Caco-2 (cell line): ENCODE measurements at regions not wholly inside any gene's neighbourhood (a gene's known extent, or its start where the extent isn't known, plus 50 kb on each side); places are given as distances from the start of the nearest gene placed in this dataset.

Experiments
- BruUV-seq: library from RNA; stranded (reverse); fragments of 400-500 nt; replicated peaks from 2 replicates; lab custom pipeline; 2021; lab: Mats Ljungman, UMichigan
- CTCF ChIA-PET: fragments of 300-600 bp; sonication (Branson Sonifier 250); formaldehyde crosslinking; loops from one replicate; lab custom pipeline; 2022; ENCODE audit warnings: antibody characterized with exemption; lab: Charles Lee
- POLR2A ChIA-PET: fragments of 300-600 bp; sonication (Branson Sonifier 250); formaldehyde crosslinking; loops from one replicate; lab custom pipeline; 2022; ENCODE audit warnings: antibody characterized with exemption; lab: Charles Lee
- DNase-seq, 2 experiments: peaks; one replicate each; pipeline versions ENCODE4 v3.0.0 to v3.0.0-alpha.2; 2020 to 2022
- H3K27me3 ChIP-seq: replicated peaks from 2 replicates; pipeline ENCODE4 v1.6.0; 2011; ENCODE audit warnings: low read length; ENCODE audit not compliant: control insufficient read depth, insufficient read depth
- H3K36me3 ChIP-seq: 2 replicates; pipeline ENCODE4 v1.5.1; 2011; ENCODE audit warnings: low read length; ENCODE audit not compliant: control insufficient read depth, insufficient read depth
- H3K4me1 ChIP-seq: fragments of 250-450 bp; sonication (Bioruptor Pico); 2 replicates; pipeline ENCODE4 v1.5.1; 2020; ENCODE audit warnings: mild to moderate bottlenecking
- H3K4me3 ChIP-seq: 2 replicates; pipeline ENCODE4 v1.5.1; 2011; ENCODE audit warnings: low read depth, mild to moderate bottlenecking, control low read depth, low read length
- H3K9me3 ChIP-seq: fragments of 250-450 bp; sonication (Bioruptor Pico); 2 replicates; pipeline ENCODE4 v1.5.1; 2020; ENCODE audit warnings: mild to moderate bottlenecking, moderate library complexity
- H3K27ac Mint-ChIP-seq: one replicate; pipeline ENCODE4 v1.8.0; 2022; ENCODE audit warnings: mixed read lengths; ENCODE audit not compliant: unreplicated experiment
- H3K27me3 Mint-ChIP-seq: one replicate; pipeline ENCODE4 v1.8.0; 2022; ENCODE audit warnings: mixed read lengths; ENCODE audit not compliant: insufficient read depth, unreplicated experiment
- H3K36me3 Mint-ChIP-seq: one replicate; pipeline ENCODE4 v1.8.0; 2022; ENCODE audit warnings: mild to moderate bottlenecking, mixed read lengths; ENCODE audit not compliant: insufficient read depth, unreplicated experiment
- H3K4me1 Mint-ChIP-seq: one replicate; pipeline ENCODE4 v1.8.0; 2022; ENCODE audit warnings: low read depth, mixed read lengths; ENCODE audit not compliant: unreplicated experiment
- H3K4me3 Mint-ChIP-seq: one replicate; pipeline ENCODE4 v1.8.0; 2022; ENCODE audit warnings: mild to moderate bottlenecking, moderate library complexity, mixed read lengths; ENCODE audit not compliant: unreplicated experiment
- H3K9me3 Mint-ChIP-seq: one replicate; pipeline ENCODE4 v1.8.0; 2022; ENCODE audit warnings: mixed read lengths; ENCODE audit not compliant: unreplicated experiment
- intact Hi-C: fragments of 100-400 bp; cut with micrococcal nuclease; formaldehyde crosslinking; loops from one replicate; pipeline ENCODE4 v1.10.0; 2022; ENCODE audit not compliant: unreplicated experiment
- TF ChIP-seq, protein P1 (sequence below), 2 experiments: fragments of 200-600 bp in 1 of 2; IDR thresholded peaks; 1 replicate in 1 of 2; 2 replicates in 1 of 2; pipeline versions ENCODE4 v1.5.1 to v1.8.0; 2011 to 2022; ENCODE audit warnings: antibody characterized with exemption in 1 of 2, control low read depth in 1 of 2, inconsistent platforms in 1 of 2, low read depth in 1 of 2, low read length in 1 of 2, mild to moderate bottlenecking in 1 of 2, moderate library complexity in 1 of 2; ENCODE audit not compliant: insufficient read depth in 1 of 2, severe bottlenecking in 1 of 2, unreplicated experiment in 1 of 2

DNA sequence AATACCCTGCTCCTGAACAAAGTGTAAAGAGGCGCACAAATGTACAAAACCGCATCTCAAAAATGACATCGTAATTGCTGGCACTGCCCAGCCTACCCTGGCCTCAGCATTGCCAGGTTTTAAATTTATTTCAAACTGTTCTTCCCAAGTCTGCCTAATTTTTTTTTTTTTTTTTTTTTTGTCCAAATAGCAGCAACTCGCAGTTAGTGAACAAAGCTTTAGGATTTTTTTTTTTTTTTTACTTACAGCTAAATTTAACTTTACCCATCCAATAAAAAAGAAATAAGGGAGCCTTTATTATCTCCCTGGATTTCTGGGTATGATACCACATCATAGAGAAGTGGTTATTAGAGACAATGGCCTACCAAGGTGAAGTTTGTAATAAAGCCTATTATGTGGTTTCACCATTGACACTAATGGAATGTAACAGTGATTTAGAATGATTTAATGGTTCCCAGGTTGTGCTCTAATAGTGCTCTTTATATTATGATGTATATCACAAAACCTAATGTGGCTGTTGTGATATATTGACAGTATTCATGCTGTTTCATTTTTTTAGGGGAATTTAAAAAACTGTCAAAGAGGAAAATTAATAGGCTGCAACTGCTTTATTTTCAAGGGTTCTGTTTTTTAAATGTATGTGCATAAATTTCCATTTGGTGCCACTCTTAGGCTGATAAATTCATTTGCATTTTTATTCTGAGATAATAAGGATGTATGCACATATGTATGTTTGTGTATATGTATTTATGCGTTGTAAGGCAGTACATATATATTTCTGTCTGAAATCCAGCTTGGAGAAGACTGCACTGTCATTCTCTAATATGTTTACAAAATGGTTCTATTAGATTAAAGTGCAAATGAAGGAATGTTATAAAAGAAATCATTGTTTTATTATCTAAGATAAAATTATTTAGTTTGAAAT is 309.0 kb downstream of the TFEC start:
- Mint-ChIP-seq H3K27ac (no peak overlapping the region), H3K4me1 (no peaks in the 10 kb centered on the region), H3K4me3 (no peak overlapping the region), H3K9me3 (no peaks in the 10 kb centered on the region), H3K36me3 (no peaks in the 10 kb centered on the region), H3K27me3 (peaks cover 8% of the 10 kb centered on the region)
- DNase-seq = no peak
- TF ChIP-seq, protein P1, sequence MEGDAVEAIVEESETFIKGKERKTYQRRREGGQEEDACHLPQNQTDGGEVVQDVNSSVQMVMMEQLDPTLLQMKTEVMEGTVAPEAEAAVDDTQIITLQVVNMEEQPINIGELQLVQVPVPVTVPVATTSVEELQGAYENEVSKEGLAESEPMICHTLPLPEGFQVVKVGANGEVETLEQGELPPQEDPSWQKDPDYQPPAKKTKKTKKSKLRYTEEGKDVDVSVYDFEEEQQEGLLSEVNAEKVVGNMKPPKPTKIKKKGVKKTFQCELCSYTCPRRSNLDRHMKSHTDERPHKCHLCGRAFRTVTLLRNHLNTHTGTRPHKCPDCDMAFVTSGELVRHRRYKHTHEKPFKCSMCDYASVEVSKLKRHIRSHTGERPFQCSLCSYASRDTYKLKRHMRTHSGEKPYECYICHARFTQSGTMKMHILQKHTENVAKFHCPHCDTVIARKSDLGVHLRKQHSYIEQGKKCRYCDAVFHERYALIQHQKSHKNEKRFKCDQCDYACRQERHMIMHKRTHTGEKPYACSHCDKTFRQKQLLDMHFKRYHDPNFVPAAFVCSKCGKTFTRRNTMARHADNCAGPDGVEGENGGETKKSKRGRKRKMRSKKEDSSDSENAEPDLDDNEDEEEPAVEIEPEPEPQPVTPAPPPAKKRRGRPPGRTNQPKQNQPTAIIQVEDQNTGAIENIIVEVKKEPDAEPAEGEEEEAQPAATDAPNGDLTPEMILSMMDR (IDR thresholded peaks at IDR 0.05; ENCODE audit: insufficient read depth in 1 of 2, low read depth in 1 of 2, low read length in 1 of 2, severe bottlenecking in 1 of 2, unreplicated experiment in 1 of 2) = no peak
- ChIA-PET CTCF (no interaction called here), POLR2A (no interaction called here)
- Histone ChIP-seq H3K4me3 (no peak overlapping the region), H3K9me3 (no peaks in the 10 kb centered on the region), H3K4me1 (no peaks in the 10 kb centered on the region), H3K27me3 (no peaks in the 10 kb centered on the region), H3K36me3 (no peaks in the 10 kb centered on the region)
- intact Hi-C loops = no loop called here
- no TSS peak for BruUV-seq

DNA sequence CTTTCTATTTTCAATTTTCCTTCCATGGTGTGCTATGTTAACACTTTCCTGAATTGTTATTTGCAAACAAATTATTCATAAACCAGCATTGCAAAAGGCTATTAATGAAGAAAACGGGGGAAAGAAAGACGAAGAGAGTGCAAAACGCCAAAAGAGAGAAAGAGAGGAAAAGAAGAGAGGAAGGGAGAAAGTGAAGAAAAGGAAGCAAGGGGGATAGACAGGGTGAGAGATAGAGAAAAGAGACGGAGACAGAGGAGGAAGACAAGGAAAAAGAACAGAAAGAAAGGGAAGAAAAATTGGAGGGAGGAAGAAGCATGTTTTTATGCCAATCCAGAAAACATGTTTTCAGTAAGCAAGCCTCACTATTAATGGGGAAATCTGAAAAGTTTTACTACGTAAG is 310.6 kb downstream of the TFEC start:
- no TSS peak for BruUV-seq
- H3K27me3 Mint-ChIP-seq = peaks cover 8% of the 10 kb centered on the region
- Histone ChIP-seq H3K9me3 (no peaks in the 10 kb centered on the region), H3K36me3 (no peaks in the 10 kb centered on the region), H3K27me3 (no peaks in the 10 kb centered on the region), H3K4me1 (no peaks in the 10 kb centered on the region), H3K4me3 (no peak overlapping the region)
- H3K36me3 Mint-ChIP-seq = no peaks in the 10 kb centered on the region
- H3K4me1 Mint-ChIP-seq = no peaks in the 10 kb centered on the region
- no peaks in the 10 kb centered on the region for H3K9me3 Mint-ChIP-seq
- POLR2A ChIA-PET = no interaction called here
- no peak for DNase-seq
- CTCF ChIA-PET = no interaction called here
- no peak overlapping the region for H3K4me3 Mint-ChIP-seq
- no peak overlapping the region for H3K27ac Mint-ChIP-seq
- intact Hi-C loops = no loop called here
- TF ChIP-seq, protein P1 (IDR thresholded peaks at IDR 0.05; ENCODE audit: insufficient read depth in 1 of 2, low read depth in 1 of 2, low read length in 1 of 2, severe bottlenecking in 1 of 2, unreplicated experiment in 1 of 2) = no peak

DNA sequence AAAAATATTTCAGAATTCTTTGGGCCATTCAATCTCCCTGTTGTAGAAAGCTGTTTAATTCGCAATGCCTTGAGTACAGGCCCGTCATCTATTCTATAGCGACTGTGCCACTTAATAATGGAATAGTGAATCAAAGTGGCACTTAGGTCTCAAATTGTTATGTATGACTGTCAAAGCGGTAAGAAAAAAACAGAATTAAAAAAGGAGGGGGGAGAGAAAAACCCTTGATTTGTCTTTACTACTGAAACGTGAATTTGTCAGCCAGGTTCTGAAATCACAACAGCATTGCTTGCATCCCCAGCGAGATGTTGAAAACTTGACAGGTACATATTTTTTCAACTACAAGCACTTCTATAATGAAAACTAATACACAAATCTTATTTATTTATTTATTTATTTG is 320.9 kb downstream of the TFEC start:
- ChIA-PET CTCF (no interaction called here), POLR2A (no interaction called here)
- no peak overlapping the region for H3K27ac Mint-ChIP-seq
- Histone ChIP-seq H3K9me3 (no peaks in the 10 kb centered on the region), H3K4me1 (no peaks in the 10 kb centered on the region), H3K27me3 (no peaks in the 10 kb centered on the region), H3K4me3 (no peak overlapping the region), H3K36me3 (no peaks in the 10 kb centered on the region)
- H3K9me3 Mint-ChIP-seq = no peaks in the 10 kb centered on the region
- H3K4me1 Mint-ChIP-seq = no peaks in the 10 kb centered on the region
- H3K4me3 Mint-ChIP-seq = no peak overlapping the region
- DNase-seq = no peak
- no TSS peak for BruUV-seq
- intact Hi-C loops = loop anchor here (10.0 kb wide), 1 partner anchor 415 kb away; no protein-coding TSS in a partner anchor
- H3K36me3 Mint-ChIP-seq = no peaks in the 10 kb centered on the region
- TF ChIP-seq, protein P1 (IDR thresholded peaks at IDR 0.05; ENCODE audit: insufficient read depth in 1 of 2, low read depth in 1 of 2, low read length in 1 of 2, severe bottlenecking in 1 of 2, unreplicated experiment in 1 of 2) = no peak
- H3K27me3 Mint-ChIP-seq = peaks cover 3% of the 10 kb centered on the region
